Spleen (tissue), 7 donors: ENCODE measurements at regions not wholly inside any gene's neighbourhood (a gene's known extent, or its start where the extent isn't known, plus 50 kb on each side); places are given as distances from the start of the nearest gene placed in this dataset.

Source experiments
- CTCF ChIP-seq, 11 experiments: fragments of 200-600 bp in 7 of 11; fragments of 450-650 bp in 4 of 11; sonication (generic) in 4 of 11; IDR thresholded peaks in 8 of 11; conservative IDR thresholded peaks in 3 of 11; 1 replicate in 7 of 11; 2 replicates in 4 of 11; pipeline versions ENCODE4 v1.4.0 to v1.8.0; 2016 to 2021; ENCODE audit warnings: antibody characterized with exemption in 11 of 11, inconsistent platforms in 4 of 11, mild to moderate bottlenecking in 1 of 11
- POLR2A ChIP-seq, 3 donors: fragments of 450-650 bp; IDR thresholded peaks; one replicate each; pipeline ENCODE4 v1.5.1; 2017; ENCODE audit warnings: antibody characterized with exemption in 3 of 3, mild to moderate bottlenecking in 1 of 3
- POLR2AphosphoS5 ChIP-seq, 3 donors: sonication (generic); formaldehyde crosslinking; IDR thresholded peaks; one replicate each; pipeline ENCODE4 v1.5.1; 2017; ENCODE audit warnings: antibody characterized with exemption in 3 of 3
- donor health status: DM: no; HTN: no; CAD: no; lungs with moderate emphysema.
- donor health status: DM: no; HTN: no; CAD: no.
- donor health status: DM: no; HTN: no; CAD: no.

GRCh38 chr11:127115844-127116243 lies 115.3 kb upstream of the KIRREL3 start:
- no peak for TF ChIP-seq CTCF (IDR thresholded peaks at IDR 0.05 in 8 of 11, conservative IDR thresholded peaks at IDR 0.05 in 3 of 11)
- no peak for TF ChIP-seq POLR2AphosphoS5 (IDR thresholded peaks at IDR 0.05)
- TF ChIP-seq POLR2A (IDR thresholded peaks at IDR 0.05) = no peak
